HG03045 (cell line): ENCODE measurements at regions not wholly inside any gene's neighbourhood (a gene's known extent, or its start where the extent isn't known, plus 50 kb on each side); places are given as distances from the start of the nearest gene placed in this dataset.
"Not testable (repeated sequence)": the region's sequence is repeated elsewhere in the genome, so short reads cannot be mapped to it uniquely, and the experiment has no call there.

Experiments
- ATAC-seq: cut with Tn5 transposase; IDR thresholded peaks from one replicate; pipeline ENCODE4 v1.9.1; 2021; ENCODE audit warnings: mild to moderate bottlenecking, moderate library complexity; ENCODE audit not compliant: unreplicated experiment

GRCh38 chr2:125588780-125589179 is 1067.2 kb upstream of the GYPC start:
- ATAC-seq, result no peak

- no peak for ATAC-seq
Measured at GRCh38 chr2:125591954-125592353, 1064.0 kb upstream of the GYPC start.

- no peak for ATAC-seq
Measured at GRCh38 chr2:125593036-125593435, 1062.9 kb upstream of the GYPC start.

- ATAC-seq, result no peak
Measured at GRCh38 chr2:125596612-125597011, 1059.3 kb upstream of the GYPC start.

GRCh38 chr2:125615438-125615837 is 1040.5 kb upstream of the GYPC start:
- no peak for ATAC-seq

- no peak for ATAC-seq
Measured at GRCh38 chr2:125630377-125630776, 1025.6 kb upstream of the GYPC start.

GRCh38 chr2:125634662-125635061 is 1021.3 kb upstream of the GYPC start:
- no peak for ATAC-seq

GRCh38 chr2:125638345-125638744 is 1017.6 kb upstream of the GYPC start:
- ATAC-seq, result no peak

GRCh38 chr2:125642032-125642431 is 1013.9 kb upstream of the GYPC start:
- ATAC-seq, result no peak

GRCh38 chr2:125643128-125643527 is 1012.8 kb upstream of the GYPC start:
- no peak for ATAC-seq

GRCh38 chr2:125643585-125643984 is 1012.4 kb upstream of the GYPC start:
- no peak for ATAC-seq

- ATAC-seq, result no peak
Measured at GRCh38 chr2:125644257-125644656, 1011.7 kb upstream of the GYPC start.

- no peak for ATAC-seq
Measured at GRCh38 chr2:125652280-125652679, 1003.7 kb upstream of the GYPC start.

GRCh38 chr2:125654226-125654625 is 1001.7 kb upstream of the GYPC start:
- no peak for ATAC-seq

- no peak for ATAC-seq
Measured at GRCh38 chr2:125656190-125656589, 999.8 kb upstream of the GYPC start.

- ATAC-seq, result no peak
Measured at GRCh38 chr2:125658583-125658982, 997.4 kb upstream of the GYPC start.

GRCh38 chr2:125660369-125660768 is 995.6 kb upstream of the GYPC start:
- ATAC-seq, result not testable (repeated sequence)

- ATAC-seq, result no peak
Measured at GRCh38 chr2:125667630-125668029, 988.3 kb upstream of the GYPC start.

GRCh38 chr2:125679903-125680302 is 976.1 kb upstream of the GYPC start:
- ATAC-seq, result no peak

- no peak for ATAC-seq
Measured at GRCh38 chr2:125680809-125681208, 975.1 kb upstream of the GYPC start.

- no peak for ATAC-seq
Measured at GRCh38 chr2:125681576-125681975, 974.4 kb upstream of the GYPC start.

GRCh38 chr2:125681976-125682805 is 973.8 kb upstream of the GYPC start:
- no peak for ATAC-seq

GRCh38 chr2:125684256-125684655 is 971.7 kb upstream of the GYPC start:
- ATAC-seq, result no peak
